ENCODE measurements at regions not wholly inside any gene's neighbourhood (a gene's known extent, or its start where the extent isn't known, plus 50 kb on each side); places are given as distances from the start of the nearest gene placed in this dataset.

GRCh38 chr3:148598619-148599018, 99.1 kb upstream of the AGTR1 start:
- H3K27me3 Mint-ChIP-seq (ENCODE audit: low read depth), result no peaks in the 10 kb centered on the region
- no peaks in the 10 kb centered on the region for H3K4me1 Mint-ChIP-seq (ENCODE audit: low read depth)
- H3K4me3 Mint-ChIP-seq, result no peak overlapping the region
- H3K27ac Mint-ChIP-seq, result no peak overlapping the region
- H3K9me3 Mint-ChIP-seq, result no peaks in the 10 kb centered on the region
- H3K36me3 Mint-ChIP-seq (ENCODE audit: low read depth), result no peaks in the 10 kb centered on the region

GRCh38 chr3:148599481-148599880, 98.2 kb upstream of the AGTR1 start:
- Mint-ChIP-seq H3K9me3 (no peaks in the 10 kb centered on the region), H3K36me3 (ENCODE audit: low read depth) (no peaks in the 10 kb centered on the region), H3K4me3 (no peak overlapping the region), H3K27ac (no peak overlapping the region), H3K4me1 (ENCODE audit: low read depth) (no peaks in the 10 kb centered on the region), H3K27me3 (ENCODE audit: low read depth) (no peaks in the 10 kb centered on the region)

DNA sequence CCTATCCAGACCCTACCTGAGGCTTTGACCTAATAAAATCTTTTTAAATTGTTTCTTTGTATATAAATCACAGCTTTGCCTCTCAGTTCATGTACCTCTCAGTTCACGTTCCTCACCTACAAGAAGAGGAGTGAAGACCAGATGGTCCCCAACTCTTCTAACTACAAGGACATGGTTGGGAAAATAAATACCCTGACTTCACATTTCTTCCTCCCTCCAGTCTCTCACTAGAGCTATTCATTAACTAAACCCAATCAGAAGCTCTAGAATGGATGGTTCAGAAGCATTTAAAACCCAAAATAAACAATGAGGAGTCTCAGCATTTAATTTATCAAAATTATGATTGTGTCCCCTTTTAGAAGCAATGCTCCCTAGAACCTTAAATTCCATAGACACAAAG, 97.3 kb upstream of the AGTR1 start:
- no peaks in the 10 kb centered on the region for H3K4me1 Mint-ChIP-seq (ENCODE audit: low read depth)

DNA sequence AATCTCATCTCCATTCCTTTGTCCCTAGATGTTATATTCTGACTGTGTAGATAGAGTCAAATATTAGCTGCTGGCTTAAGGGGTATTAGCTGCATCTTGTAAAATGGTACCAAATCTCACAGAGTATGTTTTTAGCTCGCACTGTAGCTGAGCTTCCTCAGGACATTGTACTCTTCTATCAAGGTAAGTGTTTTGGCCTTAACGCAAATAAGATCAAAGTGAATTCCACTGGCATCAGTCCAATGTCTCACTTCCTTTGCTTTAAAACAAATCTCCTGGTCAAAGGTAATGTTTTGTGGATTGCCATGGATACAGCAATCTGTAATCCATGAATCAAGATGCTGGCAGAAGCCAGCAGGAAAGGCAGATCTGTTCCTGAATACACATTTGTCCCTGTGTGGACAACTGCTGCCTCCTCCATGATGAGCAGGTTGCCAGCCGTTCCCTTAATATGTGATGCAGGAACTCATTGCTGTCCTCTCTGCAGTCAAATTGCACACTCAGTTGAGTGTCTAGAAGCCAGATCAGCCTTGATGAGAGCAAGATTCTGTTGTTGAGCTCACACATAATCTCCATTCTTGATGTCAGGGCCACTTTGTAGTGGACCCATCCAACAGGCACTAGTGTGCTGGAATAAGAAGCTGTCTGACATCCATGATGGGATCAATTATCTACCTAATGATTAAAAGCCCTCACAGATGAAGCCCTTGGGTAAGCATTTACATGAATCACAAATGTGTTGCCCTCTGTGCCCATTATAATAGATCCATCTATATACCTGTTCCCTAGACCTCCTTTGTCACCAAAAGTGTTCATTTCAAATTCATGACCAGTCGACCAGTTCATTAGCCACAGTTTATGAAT, 96.6 kb upstream of the AGTR1 start:
- H3K36me3 Mint-ChIP-seq (ENCODE audit: low read depth), result no peaks in the 10 kb centered on the region
- no peaks in the 10 kb centered on the region for H3K27me3 Mint-ChIP-seq (ENCODE audit: low read depth)

More for the DNA sequence above, 97.3 kb upstream of the AGTR1 start:
- Mint-ChIP-seq H3K27me3 (ENCODE audit: low read depth) (no peaks in the 10 kb centered on the region), H3K4me3 (no peak overlapping the region), H3K36me3 (ENCODE audit: low read depth) (no peaks in the 10 kb centered on the region), H3K27ac (no peak overlapping the region), H3K9me3 (no peaks in the 10 kb centered on the region)

GRCh38 chr3:148601766-148602685, 95.7 kb upstream of the AGTR1 start:
- no peaks in the 10 kb centered on the region for H3K27me3 Mint-ChIP-seq (ENCODE audit: low read depth)
- no peak overlapping the region for H3K27ac Mint-ChIP-seq
- H3K4me1 Mint-ChIP-seq (ENCODE audit: low read depth), result no peaks in the 10 kb centered on the region
- H3K36me3 Mint-ChIP-seq (ENCODE audit: low read depth), result no peaks in the 10 kb centered on the region
- no peak overlapping the region for H3K4me3 Mint-ChIP-seq
- H3K9me3 Mint-ChIP-seq, result no peaks in the 10 kb centered on the region

More for the DNA sequence above, 96.6 kb upstream of the AGTR1 start:
- Mint-ChIP-seq H3K4me1 (ENCODE audit: low read depth) (no peaks in the 10 kb centered on the region), H3K9me3 (no peaks in the 10 kb centered on the region), H3K4me3 (no peak overlapping the region), H3K27ac (no peak overlapping the region)

GRCh38 chr3:148604270-148605085, 93.2 kb upstream of the AGTR1 start:
- Mint-ChIP-seq H3K27ac (no peak overlapping the region), H3K4me1 (ENCODE audit: low read depth) (no peaks in the 10 kb centered on the region), H3K9me3 (no peaks in the 10 kb centered on the region), H3K27me3 (ENCODE audit: low read depth) (no peaks in the 10 kb centered on the region), H3K36me3 (ENCODE audit: low read depth) (no peaks in the 10 kb centered on the region), H3K4me3 (no peak overlapping the region)

DNA sequence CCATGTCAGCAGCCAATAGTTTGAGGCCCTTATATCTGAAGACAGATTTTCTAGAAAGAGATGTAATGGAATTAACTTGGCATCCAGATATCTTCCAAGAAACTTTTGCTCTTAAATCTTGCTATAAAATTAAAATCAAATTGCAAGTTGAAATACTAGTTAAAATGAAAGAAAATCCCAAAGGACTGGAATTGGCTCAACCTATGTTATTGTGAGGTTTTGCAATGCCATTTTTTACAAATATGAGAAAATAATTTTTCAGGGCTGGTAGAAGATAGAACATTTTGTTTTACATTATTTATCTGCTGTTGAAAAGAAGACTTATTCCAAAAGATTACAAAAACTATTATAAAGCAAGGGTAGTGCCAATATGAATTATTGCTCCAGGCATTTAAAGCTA, 92.2 kb upstream of the AGTR1 start:
- Mint-ChIP-seq H3K27ac (no peak overlapping the region), H3K9me3 (no peaks in the 10 kb centered on the region), H3K4me1 (ENCODE audit: low read depth) (no peaks in the 10 kb centered on the region), H3K27me3 (ENCODE audit: low read depth) (no peaks in the 10 kb centered on the region), H3K36me3 (ENCODE audit: low read depth) (no peaks in the 10 kb centered on the region), H3K4me3 (no peak overlapping the region)

- no peak overlapping the region for H3K27ac Mint-ChIP-seq
- H3K9me3 Mint-ChIP-seq, result no peaks in the 10 kb centered on the region
- H3K4me3 Mint-ChIP-seq, result no peak overlapping the region
- no peaks in the 10 kb centered on the region for H3K27me3 Mint-ChIP-seq (ENCODE audit: low read depth)
- no peaks in the 10 kb centered on the region for H3K4me1 Mint-ChIP-seq (ENCODE audit: low read depth)
- H3K36me3 Mint-ChIP-seq (ENCODE audit: low read depth), result no peaks in the 10 kb centered on the region
These were observed 90.7 kb upstream of the AGTR1 start for GRCh38 chr3:148606979-148607378.

DNA sequence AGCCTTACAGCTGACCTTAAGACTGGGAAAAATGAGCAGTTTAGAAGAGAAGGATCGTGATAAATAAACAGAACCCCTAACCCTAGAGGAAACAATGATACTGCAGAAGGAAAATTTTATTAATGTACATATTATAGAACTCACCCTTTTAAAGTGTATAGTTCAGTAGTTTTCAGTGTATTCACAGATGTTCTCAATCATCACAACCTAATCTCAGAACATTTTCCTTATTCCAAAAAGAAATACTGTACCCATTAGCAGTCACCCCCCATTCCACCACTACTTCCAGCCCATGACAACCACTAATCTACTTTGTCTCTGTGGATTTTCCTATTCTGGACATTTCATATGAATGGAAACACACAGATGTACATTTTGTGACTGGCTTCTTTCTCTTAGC, 90.2 kb upstream of the AGTR1 start:
- Mint-ChIP-seq H3K36me3 (ENCODE audit: low read depth) (no peaks in the 10 kb centered on the region), H3K4me3 (no peak overlapping the region), H3K4me1 (ENCODE audit: low read depth) (no peaks in the 10 kb centered on the region), H3K9me3 (no peaks in the 10 kb centered on the region), H3K27me3 (ENCODE audit: low read depth) (no peaks in the 10 kb centered on the region), H3K27ac (no peak overlapping the region)

GRCh38 chr3:148612278-148612677, 85.4 kb upstream of the AGTR1 start:
- no peaks in the 10 kb centered on the region for H3K4me1 Mint-ChIP-seq (ENCODE audit: low read depth)
- H3K27me3 Mint-ChIP-seq (ENCODE audit: low read depth), result no peaks in the 10 kb centered on the region
- no peak overlapping the region for H3K4me3 Mint-ChIP-seq
- H3K27ac Mint-ChIP-seq, result no peak overlapping the region
- H3K9me3 Mint-ChIP-seq, result no peaks in the 10 kb centered on the region
- no peaks in the 10 kb centered on the region for H3K36me3 Mint-ChIP-seq (ENCODE audit: low read depth)

- no peak overlapping the region for H3K4me3 Mint-ChIP-seq
- no peaks in the 10 kb centered on the region for H3K27me3 Mint-ChIP-seq (ENCODE audit: low read depth)
- no peaks in the 10 kb centered on the region for H3K9me3 Mint-ChIP-seq
- H3K36me3 Mint-ChIP-seq (ENCODE audit: low read depth), result no peaks in the 10 kb centered on the region
- no peak overlapping the region for H3K27ac Mint-ChIP-seq
- H3K4me1 Mint-ChIP-seq (ENCODE audit: low read depth), result no peaks in the 10 kb centered on the region
These were observed 82.3 kb upstream of the AGTR1 start for GRCh38 chr3:148615382-148615781.

GRCh38 chr3:148625095-148625736, 72.5 kb upstream of the AGTR1 start:
- Mint-ChIP-seq H3K4me3 (no peak overlapping the region), H3K36me3 (ENCODE audit: low read depth) (no peaks in the 10 kb centered on the region), H3K9me3 (peaks cover 5% of the 10 kb centered on the region), H3K27ac (no peak overlapping the region), H3K27me3 (ENCODE audit: low read depth) (no peaks in the 10 kb centered on the region), H3K4me1 (ENCODE audit: low read depth) (no peaks in the 10 kb centered on the region)

GRCh38 chr3:148625991-148626390, 71.7 kb upstream of the AGTR1 start:
- H3K27ac Mint-ChIP-seq, result no peak overlapping the region

GRCh38 chr3:148629006-148629405, 68.7 kb upstream of the AGTR1 start:
- no peaks in the 10 kb centered on the region for H3K36me3 Mint-ChIP-seq (ENCODE audit: low read depth)
- no peak overlapping the region for H3K4me3 Mint-ChIP-seq
- no peak overlapping the region for H3K27ac Mint-ChIP-seq
- H3K4me1 Mint-ChIP-seq (ENCODE audit: low read depth), result no peaks in the 10 kb centered on the region
- H3K27me3 Mint-ChIP-seq (ENCODE audit: low read depth), result no peaks in the 10 kb centered on the region
- peaks cover 9% of the 10 kb centered on the region for H3K9me3 Mint-ChIP-seq

More at GRCh38 chr3:148625991-148626390, 71.7 kb upstream of the AGTR1 start:
- Mint-ChIP-seq H3K36me3 (ENCODE audit: low read depth) (no peaks in the 10 kb centered on the region), H3K4me3 (no peak overlapping the region), H3K9me3 (peaks cover 5% of the 10 kb centered on the region), H3K4me1 (ENCODE audit: low read depth) (no peaks in the 10 kb centered on the region), H3K27me3 (ENCODE audit: low read depth) (no peaks in the 10 kb centered on the region)

Data from T-helper 1 cell treated with Interleukin-12 subunit alpha and Interleukin-12 subunit beta and Interleukin-4 antibody, amounts not matched to agents 30 μg/mL and 1 μg/mL, for 36 hours (primary cell).